CD4-positive, alpha-beta T cell treated with Interferon alpha-2 for 1 hour (primary cell): ENCODE measurements at regions not wholly inside any gene's neighbourhood (a gene's known extent, or its start where the extent isn't known, plus 50 kb on each side); places are given as distances from the start of the nearest gene placed in this dataset.

Experiments used
- DNase-seq, 2 donors: peaks; one replicate each; pipeline ENCODE4 v3.0.0-alpha.2; 2020 to 2022

DNA sequence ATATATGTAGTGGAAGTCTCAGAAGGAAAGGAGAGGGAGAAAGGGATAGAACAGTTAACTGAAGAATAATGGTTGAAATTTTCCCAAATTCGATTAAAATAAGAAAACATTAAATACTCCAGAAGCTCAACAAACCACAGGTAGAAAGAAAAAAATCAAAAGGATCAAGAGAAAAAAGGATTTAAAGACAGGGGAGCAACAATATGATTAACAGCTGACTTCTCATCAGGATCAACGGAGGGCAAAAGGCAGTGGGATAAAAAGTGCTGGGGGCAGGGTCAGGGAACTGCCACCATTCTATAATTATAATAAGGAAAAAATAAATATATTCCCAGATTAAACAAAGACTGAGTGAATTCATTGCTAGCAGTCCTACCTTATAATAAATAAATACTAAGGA lies 55.3 kb downstream of the CDKN2C start:
- DNase-seq: no peak

DNA sequence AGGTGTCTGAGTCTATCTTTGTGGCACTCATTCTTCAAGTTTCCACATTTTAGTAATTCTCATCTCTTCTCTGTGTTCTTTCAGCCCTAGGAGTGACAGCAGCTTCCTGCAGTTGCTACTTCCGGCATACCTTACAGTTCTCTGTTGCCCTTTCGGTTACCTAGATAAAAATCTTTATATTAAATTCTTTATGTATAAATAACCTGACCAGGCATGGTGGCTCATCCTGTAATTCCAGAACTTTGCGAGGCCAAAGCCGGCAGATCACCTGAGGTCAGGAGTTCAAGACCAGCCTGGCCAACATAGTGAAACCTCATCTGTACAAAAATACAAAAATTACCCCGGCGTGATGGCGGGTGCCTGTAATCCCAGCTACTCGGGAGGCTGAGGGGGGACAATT lies 62.9 kb downstream of the CDKN2C start:
- no peak for DNase-seq

DNA sequence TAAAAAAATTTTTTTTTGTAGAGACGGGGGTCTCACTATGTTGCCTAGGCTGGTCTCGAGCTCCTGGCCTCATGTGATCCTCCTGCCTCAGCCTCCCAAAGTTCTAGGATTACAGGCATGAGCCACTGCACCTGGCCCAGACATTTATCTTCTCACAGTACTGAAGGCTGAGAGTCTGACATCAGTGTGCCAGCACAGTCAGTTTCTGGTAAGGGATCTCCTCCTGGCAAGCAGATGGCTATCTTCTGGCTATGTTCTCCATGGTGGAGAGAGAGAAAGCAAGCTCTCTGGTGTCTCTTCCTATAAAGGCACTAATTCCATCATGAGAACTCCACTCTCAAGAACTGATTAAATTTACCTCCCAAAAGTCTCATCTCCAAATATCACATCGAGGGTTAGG lies 57.8 kb upstream of the C1orf185 start:
- DNase-seq: no peak

DNA sequence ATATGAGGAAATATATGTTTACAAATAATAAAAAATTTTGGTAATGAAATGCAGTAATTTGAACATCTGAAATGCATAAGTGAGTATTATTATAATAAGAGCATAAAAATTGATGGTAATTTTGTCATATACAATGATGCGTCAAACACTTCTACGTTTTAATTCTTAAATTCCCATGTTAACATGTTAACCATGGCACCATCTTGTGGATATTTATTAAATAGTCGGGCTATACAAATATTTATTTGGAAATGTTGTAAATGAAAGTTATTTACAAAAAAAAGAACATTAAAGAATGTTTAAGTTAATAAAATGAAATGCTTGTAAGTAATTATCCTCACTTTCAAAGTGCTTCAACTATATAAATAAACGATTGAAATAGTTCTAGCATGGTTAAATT lies 57.2 kb upstream of the C1orf185 start:
- peak in 1 of 2 donors; percentile 24 for DNase-seq

DNA sequence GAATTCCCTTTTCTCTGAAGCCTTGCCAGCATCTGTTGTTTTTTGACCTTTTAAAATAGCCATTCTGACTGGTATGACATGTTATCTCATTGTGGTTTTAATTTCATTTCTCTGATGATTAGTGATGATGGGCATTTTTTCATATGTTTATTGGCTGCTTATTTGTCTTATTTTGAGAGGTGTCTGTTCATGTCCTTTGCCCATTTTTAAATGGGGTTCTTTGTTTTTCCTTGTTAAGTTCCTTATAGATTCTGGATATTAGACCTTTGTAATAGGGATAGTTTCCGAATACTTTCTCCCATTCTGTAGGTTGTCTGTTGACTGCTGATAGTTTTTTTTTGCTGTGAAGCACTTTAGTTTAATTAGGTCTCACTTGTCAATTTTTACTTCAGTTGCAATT lies 54.0 kb upstream of the C1orf185 start:
- no peak for DNase-seq

DNA sequence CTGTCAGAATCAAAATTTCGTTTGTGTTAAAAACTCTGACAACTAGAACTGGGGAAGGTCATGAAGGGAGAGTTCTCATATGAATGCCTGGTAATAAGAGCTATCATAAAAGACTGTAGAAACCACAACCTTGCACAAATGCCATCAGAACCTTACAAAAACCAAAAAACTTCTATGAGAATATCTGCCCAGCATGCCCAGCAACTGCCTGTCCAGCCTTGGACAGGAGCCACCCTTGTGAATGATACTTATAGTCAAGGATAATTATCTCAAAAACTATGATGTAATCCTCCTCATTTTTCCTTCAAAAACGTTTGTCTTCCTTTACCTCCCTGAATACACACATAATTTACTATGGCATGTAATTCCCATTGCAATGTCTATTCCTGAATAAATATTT lies 53.4 kb upstream of the C1orf185 start:
- no peak for DNase-seq
